ENCODE measurements at regions not wholly inside any gene's neighbourhood (a gene's known extent, or its start where the extent isn't known, plus 50 kb on each side); places are given as distances from the start of the nearest gene placed in this dataset.

DNA sequence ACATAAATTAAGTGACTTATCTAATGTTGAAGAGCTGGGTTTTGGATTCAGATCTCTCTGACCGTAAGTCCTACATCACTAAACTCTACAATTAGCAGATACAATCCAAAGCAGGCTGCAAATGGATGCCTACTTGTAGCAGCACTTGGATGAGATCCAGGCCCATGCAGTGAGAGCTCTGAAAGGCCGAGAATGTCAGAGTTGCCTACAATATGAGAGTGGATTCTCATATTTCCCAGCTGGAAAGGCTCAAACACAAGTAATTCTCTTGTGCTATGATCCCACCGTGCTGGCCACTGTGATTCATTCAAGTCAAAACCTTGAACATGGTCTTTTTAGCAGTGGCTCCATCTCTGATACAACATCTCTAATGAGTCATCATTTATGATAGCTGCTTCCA is 125.4 kb upstream of the CHRDL1 start:
- TF ChIP-seq, protein P1, sequence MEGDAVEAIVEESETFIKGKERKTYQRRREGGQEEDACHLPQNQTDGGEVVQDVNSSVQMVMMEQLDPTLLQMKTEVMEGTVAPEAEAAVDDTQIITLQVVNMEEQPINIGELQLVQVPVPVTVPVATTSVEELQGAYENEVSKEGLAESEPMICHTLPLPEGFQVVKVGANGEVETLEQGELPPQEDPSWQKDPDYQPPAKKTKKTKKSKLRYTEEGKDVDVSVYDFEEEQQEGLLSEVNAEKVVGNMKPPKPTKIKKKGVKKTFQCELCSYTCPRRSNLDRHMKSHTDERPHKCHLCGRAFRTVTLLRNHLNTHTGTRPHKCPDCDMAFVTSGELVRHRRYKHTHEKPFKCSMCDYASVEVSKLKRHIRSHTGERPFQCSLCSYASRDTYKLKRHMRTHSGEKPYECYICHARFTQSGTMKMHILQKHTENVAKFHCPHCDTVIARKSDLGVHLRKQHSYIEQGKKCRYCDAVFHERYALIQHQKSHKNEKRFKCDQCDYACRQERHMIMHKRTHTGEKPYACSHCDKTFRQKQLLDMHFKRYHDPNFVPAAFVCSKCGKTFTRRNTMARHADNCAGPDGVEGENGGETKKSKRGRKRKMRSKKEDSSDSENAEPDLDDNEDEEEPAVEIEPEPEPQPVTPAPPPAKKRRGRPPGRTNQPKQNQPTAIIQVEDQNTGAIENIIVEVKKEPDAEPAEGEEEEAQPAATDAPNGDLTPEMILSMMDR (IDR thresholded peaks at IDR 0.05): no peak
- no peak for TF ChIP-seq POLR2A (IDR thresholded peaks at IDR 0.05)
